NCI-H1092 (cell line): ENCODE measurements at regions not wholly inside any gene's neighbourhood (a gene's known extent, or its start where the extent isn't known, plus 50 kb on each side); places are given as distances from the start of the nearest gene placed in this dataset.
"Not testable (repeated sequence)": the region's sequence is repeated elsewhere in the genome, so short reads cannot be mapped to it uniquely, and the experiment has no call there.

Experiments
- DNase-seq: peaks from one replicate; lab custom pipeline; 2025; lab: John Stamatoyannopoulos, UW

DNA sequence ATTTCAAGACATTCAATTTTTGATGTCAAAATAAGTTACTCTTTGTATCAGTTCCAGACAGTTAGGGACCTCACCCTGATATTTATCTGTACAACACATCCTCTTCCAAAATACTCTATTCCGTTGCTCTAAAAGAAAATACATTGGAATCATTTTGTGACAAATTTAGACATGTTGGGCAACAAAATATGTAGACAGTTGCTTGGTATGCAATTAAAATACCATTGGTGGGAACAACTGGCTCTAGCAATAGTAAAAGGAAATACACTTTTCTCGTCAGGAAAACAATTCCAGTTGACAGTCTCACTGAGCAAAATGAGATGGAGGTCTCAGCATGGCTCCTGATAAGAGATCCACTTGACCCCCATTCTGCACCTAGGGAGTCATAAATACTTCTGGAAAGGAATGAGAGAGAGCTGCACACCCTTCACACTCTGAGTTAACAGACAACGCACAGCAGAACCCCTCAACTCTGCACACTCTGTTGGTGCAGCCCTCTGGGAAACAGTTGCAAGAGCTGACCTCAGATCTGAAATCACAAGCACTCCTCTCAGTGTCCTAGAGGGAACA is 171.3 kb upstream of the NT5E start:
- no peak for DNase-seq

DNA sequence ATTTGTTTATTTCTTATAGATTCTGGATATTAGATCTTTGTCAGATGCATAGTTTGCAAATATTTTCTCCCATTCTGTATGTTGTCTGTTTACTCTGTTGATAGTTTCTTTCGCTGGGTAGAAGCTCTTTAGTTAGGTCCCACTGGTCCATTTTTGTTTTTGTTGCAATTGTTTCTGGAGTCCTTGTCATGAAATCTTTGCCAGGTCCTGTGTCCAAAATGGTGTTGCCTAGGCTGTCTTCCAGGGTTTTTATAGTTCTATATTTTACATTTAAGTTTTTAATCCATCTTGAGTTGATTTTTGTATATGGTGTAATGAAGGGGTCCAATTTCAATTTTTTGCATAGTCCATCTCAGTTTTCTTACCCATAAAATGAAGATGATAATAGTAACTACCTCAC is 173.9 kb upstream of the NT5E start:
- not testable (repeated sequence) for DNase-seq

DNA sequence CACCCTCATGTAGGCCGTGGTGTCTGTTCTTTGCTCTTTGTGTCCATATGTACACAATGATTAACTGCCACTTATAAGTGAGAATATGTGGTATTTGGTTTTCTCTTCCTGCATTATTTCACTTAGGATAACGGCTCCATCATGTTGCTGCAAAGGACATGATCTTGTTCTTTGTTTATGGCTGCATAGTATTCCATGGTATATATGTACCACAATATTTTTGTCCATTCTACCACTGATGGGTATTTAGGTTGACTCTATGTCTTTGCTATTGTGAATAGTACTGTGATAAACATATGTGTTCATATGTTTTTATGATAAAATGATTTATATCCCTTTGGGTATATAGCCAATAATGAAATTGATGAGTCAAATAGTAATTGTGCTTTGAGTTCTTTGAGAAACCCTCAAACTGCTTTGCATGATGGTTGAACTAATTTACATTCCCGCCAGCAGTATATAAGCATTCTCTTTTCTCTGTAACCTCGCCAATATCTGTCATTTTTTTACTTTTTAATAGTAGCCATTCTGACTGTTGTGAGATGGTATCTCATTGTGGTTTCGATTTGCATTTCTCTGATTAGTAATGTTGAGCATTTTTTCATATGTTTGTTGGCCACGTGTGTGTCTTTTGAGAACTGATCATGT is 174.4 kb upstream of the NT5E start:
- DNase-seq, result no peak

DNA sequence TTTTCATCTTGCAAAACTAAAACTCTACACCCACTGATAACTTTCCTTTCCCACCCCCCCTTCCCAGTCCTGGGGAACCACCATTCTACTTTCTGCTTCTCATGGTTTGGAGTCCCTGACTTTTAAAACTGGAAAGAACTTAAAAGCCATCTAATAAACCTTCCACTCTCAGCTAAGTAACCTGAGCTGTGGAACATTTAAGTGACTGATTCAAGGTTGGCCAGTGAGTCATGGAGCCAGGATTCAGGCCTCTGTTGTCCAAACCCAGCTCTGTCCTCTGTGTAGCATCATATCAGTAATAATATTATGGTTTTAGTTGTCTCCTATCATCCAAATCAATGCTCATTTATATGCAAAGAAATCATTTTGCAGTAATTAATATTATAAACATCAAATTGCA is 176.0 kb upstream of the NT5E start:
- DNase-seq, result no peak

DNA sequence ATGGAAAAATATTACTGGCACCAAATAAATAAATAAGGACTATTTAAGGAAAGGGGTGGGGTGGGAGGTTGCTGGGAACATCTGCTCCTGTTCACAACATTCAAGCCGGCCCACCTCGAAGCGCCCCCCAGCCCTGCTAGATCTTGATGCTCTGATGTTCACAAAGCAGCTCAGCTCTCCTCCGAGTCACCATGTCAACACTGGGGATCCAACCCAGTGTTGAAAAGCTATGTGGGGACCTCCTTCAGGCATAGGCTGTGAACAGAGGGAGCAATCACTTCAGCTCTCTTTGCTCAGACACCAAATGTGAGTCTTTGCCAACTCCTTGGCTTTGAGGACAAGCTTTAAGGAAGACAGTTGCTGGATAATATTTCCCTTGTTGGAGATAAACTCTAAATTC is 176.8 kb upstream of the NT5E start:
- no peak for DNase-seq

DNA sequence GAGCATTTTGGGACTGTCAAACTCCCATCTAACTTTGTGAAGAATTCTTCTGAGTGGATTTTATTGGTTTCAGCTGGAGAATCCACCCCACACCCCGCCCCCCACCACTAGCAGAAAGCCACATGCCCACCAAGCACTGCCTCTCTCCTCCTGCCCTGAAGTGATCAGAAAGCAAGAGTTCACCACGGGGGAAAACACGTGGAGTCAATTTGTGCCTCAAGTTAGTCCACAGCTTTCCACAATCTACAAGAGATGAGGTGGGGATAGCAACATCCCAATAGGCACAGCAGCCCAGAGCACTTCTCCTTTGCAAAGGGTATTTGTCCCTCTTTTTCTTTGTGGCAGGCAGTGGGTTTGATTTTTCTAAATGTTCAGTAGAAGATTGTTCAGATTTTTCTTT is 177.3 kb upstream of the NT5E start:
- no peak for DNase-seq

DNA sequence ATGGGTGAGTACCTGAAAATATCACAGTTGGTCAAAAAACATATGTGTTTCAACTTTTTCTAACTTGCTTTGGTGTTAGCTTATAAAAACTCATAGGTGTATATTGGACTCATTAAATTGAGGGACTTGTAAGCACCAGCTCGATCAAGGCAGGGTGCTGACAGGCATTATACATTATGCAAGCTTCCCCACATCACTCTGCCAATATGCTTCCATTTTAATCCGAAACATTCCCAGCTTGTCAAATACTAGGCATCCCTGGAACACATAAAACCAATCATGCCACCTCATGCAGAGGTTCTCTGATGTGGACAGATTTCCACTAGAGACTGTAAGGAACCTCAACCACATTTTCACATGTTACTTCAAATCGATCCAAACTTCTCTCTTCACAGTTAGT is 187.3 kb upstream of the NT5E start:
- no peak for DNase-seq

DNA sequence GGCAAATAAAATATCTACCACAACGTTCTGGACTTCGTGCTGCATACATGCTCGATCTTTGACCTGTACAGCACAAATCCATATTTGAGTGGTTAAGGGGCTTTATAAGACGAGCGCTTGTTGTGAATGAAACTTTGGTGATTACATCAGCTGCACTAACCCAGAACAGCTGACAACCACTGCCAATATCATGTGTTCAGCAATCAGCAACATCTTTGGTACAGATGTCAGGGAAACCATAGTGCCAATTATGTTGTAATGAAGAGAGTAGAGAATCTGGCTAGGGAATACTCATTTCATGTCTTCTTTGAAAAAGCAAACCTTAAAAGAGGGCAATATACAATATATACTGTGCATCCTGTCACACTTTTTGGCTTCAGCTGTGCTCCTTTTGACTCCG is 188.6 kb upstream of the NT5E start:
- no peak for DNase-seq

DNA sequence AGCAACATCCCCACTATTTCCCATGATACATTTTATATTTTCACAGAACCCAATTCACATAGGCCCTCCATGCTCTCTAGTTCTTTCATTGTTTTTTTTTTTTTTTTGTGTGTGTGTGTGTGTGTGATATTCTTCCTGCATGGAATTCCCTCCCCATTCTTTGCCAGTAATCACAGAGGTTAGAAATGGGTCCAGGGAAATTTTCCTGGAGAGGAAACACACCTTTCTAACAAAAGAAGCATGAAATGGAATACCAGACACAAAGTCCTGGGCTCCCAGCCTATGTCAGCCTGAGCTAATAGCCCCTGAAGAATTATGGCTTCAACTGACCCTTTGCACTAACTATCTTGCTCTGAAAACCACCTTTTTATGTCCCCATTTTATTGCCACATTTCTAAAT is 194.2 kb upstream of the NT5E start:
- no peak for DNase-seq

DNA sequence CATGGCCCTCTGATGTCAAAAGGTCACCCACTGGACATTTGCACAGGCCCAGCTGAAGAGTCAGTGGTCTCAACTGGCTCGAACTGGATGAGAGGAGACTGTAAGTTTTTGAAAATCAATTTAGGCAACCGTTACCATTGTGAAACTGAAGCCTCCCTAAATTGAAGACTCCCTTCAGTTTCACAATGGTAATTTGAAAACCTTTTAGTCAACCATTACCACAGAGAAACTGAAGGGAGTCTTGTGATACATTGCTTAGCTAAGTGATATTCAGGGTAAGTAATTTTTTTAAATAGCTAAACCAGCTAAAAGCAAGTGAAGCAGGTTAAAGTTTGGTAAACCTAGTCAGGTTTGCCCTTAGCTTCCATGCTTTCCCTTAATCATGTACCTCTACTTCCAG is 197.3 kb upstream of the NT5E start:
- no peak for DNase-seq

DNA sequence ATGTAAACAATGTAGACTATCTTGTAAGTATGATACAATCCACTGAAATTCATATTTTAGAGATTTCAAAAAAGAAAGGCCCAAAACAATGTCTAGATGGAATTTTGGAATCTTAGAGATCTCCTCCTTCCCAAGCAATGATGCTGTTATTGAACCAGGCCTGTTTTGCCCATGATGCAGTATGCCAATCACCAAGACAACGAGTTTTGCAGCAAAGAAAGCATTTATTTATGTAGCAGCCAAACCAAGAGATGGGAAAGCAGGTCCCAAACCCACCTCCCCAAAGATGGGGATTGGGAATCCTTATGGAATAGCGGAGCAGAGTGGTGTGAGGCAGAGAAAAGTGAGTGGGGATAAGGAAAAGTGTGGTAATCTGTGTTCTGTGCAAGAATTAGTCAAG is 197.8 kb upstream of the NT5E start:
- DNase-seq, result no peak

DNA sequence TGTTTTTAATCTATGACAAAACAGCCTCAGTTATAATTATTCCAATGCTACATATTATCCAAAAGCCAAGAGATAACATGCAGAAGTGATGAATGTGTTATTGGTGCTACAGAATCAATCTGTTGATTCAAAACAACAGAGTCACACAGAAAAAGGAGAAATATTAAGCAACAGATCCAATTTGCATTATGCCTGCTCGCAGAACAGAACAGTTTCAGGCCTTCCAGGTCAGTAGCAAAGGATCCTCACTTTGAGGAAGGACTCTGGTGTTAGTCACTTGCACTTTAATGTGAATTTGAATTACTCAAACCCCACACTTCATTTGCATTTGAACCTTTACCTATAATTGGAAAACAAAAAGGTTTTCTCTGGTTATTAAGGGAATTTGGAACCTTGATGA is 198.6 kb upstream of the NT5E start:
- DNase-seq, result no peak

DNA sequence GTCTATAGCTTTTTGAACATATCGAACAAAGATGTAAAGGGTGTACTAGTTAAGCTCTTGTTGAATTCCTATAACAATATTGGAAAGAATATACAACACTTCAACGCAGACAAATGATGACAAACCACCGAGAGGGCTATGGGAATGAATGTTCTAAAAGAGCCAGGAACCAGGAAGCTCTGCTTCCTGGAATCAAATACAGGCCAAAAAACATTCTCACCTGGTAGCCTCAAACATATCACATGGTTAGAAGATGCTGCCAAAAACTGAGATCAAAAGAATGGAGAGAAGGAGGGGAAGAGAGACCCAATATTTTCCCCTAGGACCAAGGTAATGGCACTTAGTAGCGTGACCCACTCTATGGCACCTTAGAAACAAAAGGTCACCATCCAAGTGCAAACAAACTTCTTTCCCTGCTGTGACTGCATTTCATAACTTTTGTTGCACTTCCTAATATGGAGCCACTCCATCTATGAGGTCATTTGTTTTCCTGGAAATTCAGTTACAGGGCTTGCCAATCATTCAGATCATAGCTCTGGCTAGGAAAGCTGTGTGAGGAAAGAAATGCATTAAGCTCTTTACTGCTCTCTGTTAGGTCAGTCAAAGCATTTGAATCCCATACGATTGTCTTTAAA is 199.2 kb upstream of the NT5E start:
- DNase-seq, result no peak

DNA sequence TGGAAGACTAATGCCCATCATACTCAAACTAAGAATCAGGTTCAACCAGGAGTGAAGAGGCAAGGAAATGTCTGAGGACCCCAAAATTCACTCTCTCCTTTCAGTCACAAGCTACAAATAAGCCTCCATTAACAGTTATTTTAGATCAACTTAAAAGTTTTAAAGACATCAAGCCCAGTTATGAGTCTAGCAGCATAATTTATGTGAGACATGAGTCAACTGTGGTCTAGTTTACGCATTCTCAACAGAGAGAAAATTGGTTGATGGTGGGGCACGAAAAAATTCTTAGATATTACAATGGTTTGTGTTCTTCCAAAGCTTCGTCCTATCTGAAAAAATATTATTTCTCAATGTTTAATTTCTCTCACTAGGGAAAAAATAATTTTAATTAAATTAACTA is 204.9 kb upstream of the NT5E start:
- DNase-seq, result no peak

DNA sequence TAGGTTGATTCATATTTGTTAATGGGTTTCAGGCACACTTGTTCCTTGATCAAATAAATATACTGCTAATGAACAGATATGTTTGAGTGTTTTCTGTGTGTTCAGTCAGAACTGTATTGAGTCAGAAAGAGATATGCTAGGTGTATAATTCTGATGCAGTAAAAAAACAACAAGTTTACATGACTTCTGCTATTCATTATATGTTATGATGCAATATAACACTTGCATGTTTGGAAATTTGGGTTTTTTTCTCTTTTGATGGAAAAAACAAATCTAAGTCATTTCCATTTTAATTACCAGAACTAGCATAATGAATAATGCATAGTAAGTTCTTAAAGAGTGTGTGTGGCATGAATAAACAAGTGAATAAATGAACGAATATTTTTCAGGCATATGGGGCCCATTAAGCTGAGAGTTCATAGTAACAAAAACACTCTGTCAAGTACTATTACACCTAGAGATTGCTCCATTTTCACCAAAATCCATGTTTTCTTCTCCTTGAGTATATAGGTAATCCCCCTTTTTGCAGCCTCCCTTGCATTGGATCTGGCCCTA is 208.3 kb upstream of the NT5E start:
- no peak for DNase-seq

DNA sequence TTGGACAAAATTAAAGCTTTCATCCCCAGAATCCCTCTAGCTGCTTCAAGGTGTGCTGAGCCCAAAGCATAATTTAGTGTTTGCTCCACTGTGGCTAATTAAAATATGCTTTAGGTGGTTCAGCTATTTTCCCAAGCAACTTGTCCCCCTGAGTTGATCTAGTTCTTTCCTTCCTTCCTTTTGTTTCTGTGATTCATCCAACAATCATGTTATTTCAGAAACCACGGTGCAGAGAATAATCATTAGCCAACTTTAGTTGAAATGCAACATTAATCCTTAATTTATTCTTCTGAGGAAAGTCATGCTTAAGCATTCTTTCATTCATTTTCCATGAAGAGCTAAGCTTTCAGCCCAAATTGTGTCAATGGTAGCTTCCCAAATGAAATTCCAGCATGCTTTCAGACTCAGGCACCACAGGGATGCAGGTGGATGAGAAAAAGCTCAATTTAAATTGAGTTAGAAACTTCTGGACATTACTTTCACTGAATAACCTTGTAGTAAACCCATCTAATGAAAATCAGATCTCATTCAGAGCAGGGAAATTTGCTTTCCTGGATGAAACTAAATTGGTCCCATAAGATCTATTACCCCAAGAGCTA is 209.0 kb upstream of the NT5E start:
- no peak for DNase-seq

DNA sequence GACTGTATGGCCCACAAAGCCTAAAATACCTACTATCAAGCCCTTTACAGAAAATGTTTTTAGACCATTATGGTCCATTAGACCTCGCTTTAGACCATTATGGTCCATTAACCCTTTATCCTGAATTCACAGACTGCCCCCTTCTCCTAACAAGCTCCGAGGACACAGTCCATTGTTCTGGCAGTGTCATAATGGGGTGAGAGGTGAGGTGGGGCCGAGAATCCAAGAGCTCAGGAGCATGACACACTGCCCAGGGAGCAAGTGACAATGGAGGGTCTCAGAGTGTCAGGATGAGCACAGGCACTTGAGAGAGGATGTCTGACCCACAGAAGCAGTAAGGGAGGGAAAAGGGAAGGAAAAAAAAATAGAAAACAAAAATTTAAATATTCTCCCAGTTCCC is 212.4 kb upstream of the NT5E start:
- no peak for DNase-seq

DNA sequence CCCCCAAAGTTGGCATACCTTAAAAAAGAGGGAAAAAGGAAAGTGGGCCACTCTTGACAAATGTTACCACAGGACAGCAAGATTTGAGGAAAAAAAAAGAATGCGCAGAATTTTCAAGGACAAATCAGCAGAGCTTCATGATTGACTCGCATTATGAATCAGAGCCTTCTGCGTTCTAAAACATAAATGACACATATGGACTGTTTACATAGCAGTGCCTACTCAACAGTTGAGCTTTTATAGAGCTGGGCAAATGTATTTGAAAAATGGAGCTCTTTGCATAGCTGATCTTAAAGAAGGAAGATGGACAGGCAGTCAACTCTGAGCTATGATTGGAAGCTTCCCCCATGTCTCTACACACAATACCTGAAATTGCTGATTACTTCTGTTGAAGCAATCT is 213.2 kb upstream of the NT5E start:
- DNase-seq, result no peak

DNA sequence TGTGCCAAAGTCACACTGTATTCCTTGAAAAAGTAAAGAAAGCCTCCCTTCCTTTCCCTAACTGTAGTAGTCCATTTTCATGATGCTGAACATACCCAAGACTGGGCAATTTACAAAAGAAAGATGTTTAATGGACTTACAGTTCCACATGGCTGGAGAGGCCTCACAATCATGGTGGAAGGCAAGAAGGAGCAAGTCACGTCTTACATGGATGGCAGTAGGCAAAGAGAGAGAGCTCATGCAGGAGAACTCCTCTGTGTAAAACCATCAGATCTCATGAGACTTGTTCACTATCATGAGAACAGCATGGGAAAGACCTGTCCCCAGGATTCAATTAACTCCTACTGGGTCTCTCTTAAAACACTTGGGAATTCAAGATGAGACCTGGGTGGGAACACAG is 222.5 kb upstream of the NT5E start:
- DNase-seq, result not testable (repeated sequence)

DNA sequence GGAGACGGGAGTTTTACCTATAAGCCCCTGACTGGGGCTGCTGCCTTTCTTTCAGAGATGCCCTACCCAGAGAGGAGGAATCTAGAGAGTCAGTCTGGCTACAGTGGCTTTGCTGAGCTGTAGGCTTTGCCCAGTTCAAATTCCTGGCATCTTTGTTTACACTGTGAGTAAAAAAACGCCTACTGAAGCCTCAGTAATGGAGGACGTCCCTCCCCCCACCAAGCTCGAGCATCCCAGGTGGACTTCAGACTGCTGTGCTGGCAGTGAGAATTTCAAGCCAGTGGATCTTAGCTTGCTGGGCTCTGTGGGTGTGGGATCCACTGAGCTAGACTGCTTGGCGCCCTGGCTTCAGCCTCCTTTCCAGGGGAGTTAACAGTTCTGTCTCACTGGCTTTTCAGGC is 237.1 kb upstream of the NT5E start:
- DNase-seq, result not testable (repeated sequence)

DNA sequence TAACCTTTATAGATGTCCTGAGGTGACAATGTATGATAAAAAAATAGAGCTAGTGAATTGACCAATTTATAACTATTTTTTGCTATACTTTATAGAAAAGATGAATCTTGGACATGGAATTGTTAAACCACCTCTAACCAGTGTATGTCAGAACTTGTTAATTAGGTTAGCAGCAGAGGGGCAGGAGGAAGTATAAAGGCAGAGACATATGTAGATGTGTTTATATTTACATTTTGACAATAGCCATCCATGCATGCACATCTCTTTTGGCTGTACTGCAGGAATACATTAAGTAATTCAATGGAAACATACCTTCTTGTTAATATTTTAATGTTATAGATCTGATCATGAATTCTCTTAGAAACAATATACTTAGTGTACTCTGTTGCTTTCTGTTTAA is 254.6 kb upstream of the NT5E start:
- DNase-seq, result no peak

DNA sequence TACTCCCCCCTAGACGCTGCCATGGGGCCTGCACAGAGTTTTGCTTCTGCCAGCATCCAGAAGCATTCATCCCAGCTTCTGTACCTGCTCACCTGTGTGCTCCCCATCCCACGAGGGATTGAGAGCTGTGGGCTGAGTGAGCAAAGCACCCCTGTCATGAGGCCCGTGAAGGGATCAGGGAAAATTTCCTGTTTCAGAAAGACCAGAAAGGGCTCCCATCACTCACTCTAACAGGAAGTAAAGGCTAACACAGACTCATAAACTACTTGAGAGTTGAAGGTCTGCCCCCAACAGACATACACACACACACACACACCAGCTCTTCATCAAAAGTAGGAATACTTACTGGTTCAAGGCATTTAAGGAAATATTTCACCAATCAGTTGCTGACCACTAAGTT is 256.5 kb upstream of the NT5E start:
- DNase-seq, result no peak

DNA sequence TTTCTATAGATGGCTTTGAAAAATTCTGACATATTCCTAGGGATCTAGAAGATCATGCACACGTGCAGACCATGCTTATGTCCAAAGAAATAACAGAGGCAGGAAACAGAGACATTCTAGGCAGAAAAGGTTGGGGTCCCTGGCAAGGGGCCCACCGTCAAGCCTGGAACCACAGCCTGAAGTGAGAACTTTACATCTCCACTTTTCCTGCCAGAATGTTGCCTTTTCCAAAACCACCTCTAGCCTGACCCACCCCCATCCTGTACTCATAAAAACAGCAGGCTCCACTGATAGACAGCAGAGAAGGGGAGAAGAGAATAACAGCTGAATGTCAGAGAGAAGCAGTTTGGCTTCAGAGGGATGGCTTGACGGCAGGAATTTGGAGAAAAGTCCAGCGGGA is 257.3 kb upstream of the NT5E start:
- DNase-seq, result no peak
